Transverse colon (tissue), 4 donors: ENCODE measurements at regions not wholly inside any gene's neighbourhood (a gene's known extent, or its start where the extent isn't known, plus 50 kb on each side); places are given as distances from the start of the nearest gene placed in this dataset.
"Not testable (repeated sequence)": the region's sequence is repeated elsewhere in the genome, so short reads cannot be mapped to it uniquely, and the experiment has no call there.

Experiments
- DNase-seq: peaks from one replicate; pipeline ENCODE4 v3.0.0-alpha.2; 2019
- H3K27ac ChIP-seq, 4 donors: fragments of 200-600 bp; sonication (generic); 2 replicates each; pipeline ENCODE4 v1.5.1; 2016 to 2018; ENCODE audit warnings: inconsistent platforms in 4 of 4
- H3K27me3 ChIP-seq: fragments of 200-600 bp; sonication (generic); 2 replicates; pipeline ENCODE4 v1.5.1; 2017; ENCODE audit warnings: inconsistent platforms
- H3K36me3 ChIP-seq, 4 donors: fragments of 200-600 bp; sonication (generic); 2 replicates each; pipeline ENCODE4 v1.5.1; 2017 to 2019; ENCODE audit warnings: inconsistent platforms in 4 of 4
- H3K4me1 ChIP-seq, 4 donors: fragments of 200-600 bp; sonication (generic); 2 replicates each; pipeline ENCODE4 v1.5.1; 2017 to 2020; ENCODE audit warnings: inconsistent platforms in 4 of 4
- H3K4me3 ChIP-seq, 4 donors: fragments of 200-600 bp; sonication (generic); 1 replicate in 1 of 4; 2 replicates in 3 of 4; pipeline versions ENCODE4 v1.5.1 to v1.6.1; 2017 to 2019; ENCODE audit warnings: inconsistent platforms in 4 of 4
- H3K9me3 ChIP-seq, 2 donors: fragments of 200-600 bp; sonication (generic); 2 replicates each; pipeline ENCODE4 v1.5.1; 2017 to 2019; ENCODE audit warnings: inconsistent platforms in 2 of 2
- CTCF ChIP-seq, 5 experiments: fragments of 200-600 bp in 3 of 5; fragments of 450-650 bp in 2 of 5; sonication (generic) in 3 of 5; IDR thresholded peaks; 1 replicate in 2 of 5; 2 replicates in 3 of 5; pipeline ENCODE4 v1.5.1; 2016 to 2017; ENCODE audit warnings: antibody characterized with exemption in 5 of 5, inconsistent platforms in 3 of 5, mild to moderate bottlenecking in 2 of 5, moderate library complexity in 1 of 5
- EP300 ChIP-seq: sonication (generic); formaldehyde crosslinking; IDR thresholded peaks from one replicate; pipeline ENCODE4 v1.6.1; 2017; ENCODE audit warnings: antibody characterized with exemption, low read depth
- POLR2A ChIP-seq: fragments of 450-650 bp; IDR thresholded peaks from one replicate; pipeline ENCODE4 v1.6.1; 2016; ENCODE audit warnings: antibody characterized with exemption, mild to moderate bottlenecking, moderate library complexity
- POLR2AphosphoS5 ChIP-seq, 3 donors: sonication (generic); formaldehyde crosslinking; IDR thresholded peaks; one replicate each; pipeline ENCODE4 v1.6.1; 2016; ENCODE audit warnings: antibody characterized with exemption in 3 of 3
- WGBS, 2 donors: methylation state at CpG; one replicate each; pipeline ENCODE4 v1.1.5; 2018; ENCODE audit warnings: low coverage in 1 of 2; 5-methylcytosine and 5-hydroxymethylcytosine counted together
- in situ Hi-C, 4 donors: fragments of 200-750 bp; cut with MboI; loops; one replicate each; pipeline versions ENCODE4 v1.15.0 to v1.15.1; 2017; ENCODE audit warnings: low sequenced_read_pairs in 3 of 4, low pct_ligation_motif_present in 1 of 4, low pct_unique_long_range_greater_than_20kb in 1 of 4
- intact Hi-C: fragments of 100-400 bp; cut with DNase I; formaldehyde crosslinking; loops from one replicate; pipeline ENCODE4 v1.15.1; 2023; ENCODE audit warnings: low total_unique reads

- Histone ChIP-seq H3K36me3 (no peaks in the 10 kb centered on the region), H3K4me1 (no peaks in the 10 kb centered on the region), H3K27me3 (peaks cover 6% of the 10 kb centered on the region), H3K9me3 (no peaks in the 10 kb centered on the region), H3K27ac (no peak overlapping the region), H3K4me3 (no peak overlapping the region)
- in situ Hi-C loops (no loop called here), intact Hi-C loops (no loop called here)
- no peak for TF ChIP-seq POLR2AphosphoS5 (IDR thresholded peaks at IDR 0.05)
- no peak for TF ChIP-seq CTCF (IDR thresholded peaks at IDR 0.05)
- no peak for TF ChIP-seq EP300
- no peak for TF ChIP-seq POLR2A
- WGBS, 2 donors: 71 to 83% methylated on average over 2 of the region's 2 CpGs
- no peak for DNase-seq
These were observed 116.6 kb upstream of the DUSP22 start for GRCh38 chr6:175680-176079.

GRCh38 chr6:176766-177165 is 115.5 kb upstream of the DUSP22 start:
- TF ChIP-seq EP300 (no peak), POLR2A (no peak), POLR2AphosphoS5 (IDR thresholded peaks at IDR 0.05) (no peak), CTCF (IDR thresholded peaks at IDR 0.05) (no peak)
- Histone ChIP-seq H3K27me3 (no peaks in the 10 kb centered on the region), H3K4me3 (no peak overlapping the region), H3K36me3 (no peaks in the 10 kb centered on the region), H3K4me1 (no peaks in the 10 kb centered on the region), H3K27ac (no peak overlapping the region), H3K9me3 (no peaks in the 10 kb centered on the region)
- DNase-seq: no peak
- in situ Hi-C loops: no loop called here
- 84 to 96% methylated on average over 3 to 7 of the region's 7 CpGs for WGBS, 2 donors
- intact Hi-C loops: no loop called here

- TF ChIP-seq POLR2A (no peak), POLR2AphosphoS5 (IDR thresholded peaks at IDR 0.05) (no peak), CTCF (IDR thresholded peaks at IDR 0.05) (no peak), EP300 (no peak)
- no peak overlapping the region for H3K27ac ChIP-seq
- H3K27me3 ChIP-seq: no peaks in the 10 kb centered on the region
- no peak overlapping the region for H3K4me3 ChIP-seq
- H3K36me3 ChIP-seq: no peaks in the 10 kb centered on the region
- H3K9me3 ChIP-seq: no peaks in the 10 kb centered on the region
- DNase-seq: no peak
- intact Hi-C loops: no loop called here
- WGBS, 2 donors: 86 to 91% methylated on average over 9 to 11 of the region's 11 CpGs
- in situ Hi-C loops: no loop called here
- no peaks in the 10 kb centered on the region for H3K4me1 ChIP-seq
These were observed 114.2 kb upstream of the DUSP22 start for GRCh38 chr6:178119-178518.

GRCh38 chr6:178929-179328 is 113.4 kb upstream of the DUSP22 start:
- H3K4me1 ChIP-seq, H3K27ac ChIP-seq, DNase-seq, H3K36me3 ChIP-seq, in situ Hi-C loops, intact Hi-C loops, H3K4me3 ChIP-seq, H3K27me3 ChIP-seq, H3K9me3 ChIP-seq: not testable (repeated sequence)
- WGBS, 2 donors: 92 to 100% methylated on average over 1 to 5 of the region's 5 CpGs

GRCh38 chr6:179340-179950 is 112.8 kb upstream of the DUSP22 start:
- 96% methylated on average over 24 of the region's 29 CpGs; no CpG with 5 or more reads in 1 of the 2 donors for WGBS, 2 donors
- Histone ChIP-seq H3K36me3 (no peaks in the 10 kb centered on the region), H3K27me3 (no peaks in the 10 kb centered on the region), H3K27ac (no peak overlapping the region), H3K4me1 (no peaks in the 10 kb centered on the region), H3K9me3 (no peaks in the 10 kb centered on the region), H3K4me3 (no peak overlapping the region)
- intact Hi-C loops: no loop called here
- no peak for DNase-seq
- TF ChIP-seq POLR2A: no peak
- no peak for TF ChIP-seq EP300
- in situ Hi-C loops: no loop called here

- DNase-seq, H3K4me1 ChIP-seq, H3K36me3 ChIP-seq, intact Hi-C loops, H3K4me3 ChIP-seq, H3K27ac ChIP-seq, in situ Hi-C loops, H3K27me3 ChIP-seq, H3K9me3 ChIP-seq: not testable (repeated sequence)
- WGBS, 2 donors: 78% methylated on average over 13 of the region's 13 CpGs; no CpG with 5 or more reads in 1 of the 2 donors
These were observed 112.1 kb upstream of the DUSP22 start for GRCh38 chr6:180091-180694.
